HG02588 (cell line): ENCODE measurements at regions not wholly inside any gene's neighbourhood (a gene's known extent, or its start where the extent isn't known, plus 50 kb on each side); places are given as distances from the start of the nearest gene placed in this dataset.
"Not testable (repeated sequence)": the region's sequence is repeated elsewhere in the genome, so short reads cannot be mapped to it uniquely, and the experiment has no call there.

Experiments
- ATAC-seq: cut with Tn5 transposase; IDR thresholded peaks from one replicate; pipeline ENCODE4 v1.9.1; 2021; ENCODE audit warnings: mild to moderate bottlenecking, moderate library complexity; ENCODE audit not compliant: unreplicated experiment

DNA sequence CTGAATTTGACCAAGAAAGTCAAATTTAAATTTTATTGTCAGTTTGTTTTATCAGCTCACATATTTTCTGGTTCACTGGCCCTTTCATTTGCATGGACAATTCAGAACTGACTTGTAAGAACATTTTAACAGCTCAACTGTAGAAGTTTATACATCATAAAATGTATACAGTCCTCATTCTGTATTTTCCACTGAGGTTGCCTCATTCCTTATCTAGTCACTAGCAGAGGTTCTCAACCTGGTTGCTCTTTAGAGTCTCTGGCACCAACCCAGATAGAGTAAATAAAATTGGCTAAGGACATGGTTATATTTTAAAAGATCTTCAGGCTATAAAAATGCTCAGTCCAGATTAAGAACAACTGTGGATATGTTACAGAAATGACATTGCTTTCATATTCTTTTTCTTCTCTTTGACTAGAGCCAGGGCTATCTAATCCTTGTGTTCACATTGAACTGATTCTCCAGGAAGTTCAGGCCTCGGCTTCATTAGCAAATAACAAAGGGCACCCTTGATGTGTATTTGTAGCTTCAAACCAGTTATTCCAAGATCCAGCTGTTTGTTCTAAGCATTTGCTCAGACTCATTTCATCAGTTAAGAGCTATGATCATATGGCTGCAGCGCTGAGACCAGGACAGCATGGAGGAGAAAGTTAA lies 782.5 kb downstream of the ETS1 start:
- no peak for ATAC-seq

GRCh38 chr11:127803755-127804154 lies 783.6 kb downstream of the ETS1 start:
- ATAC-seq = no peak

DNA sequence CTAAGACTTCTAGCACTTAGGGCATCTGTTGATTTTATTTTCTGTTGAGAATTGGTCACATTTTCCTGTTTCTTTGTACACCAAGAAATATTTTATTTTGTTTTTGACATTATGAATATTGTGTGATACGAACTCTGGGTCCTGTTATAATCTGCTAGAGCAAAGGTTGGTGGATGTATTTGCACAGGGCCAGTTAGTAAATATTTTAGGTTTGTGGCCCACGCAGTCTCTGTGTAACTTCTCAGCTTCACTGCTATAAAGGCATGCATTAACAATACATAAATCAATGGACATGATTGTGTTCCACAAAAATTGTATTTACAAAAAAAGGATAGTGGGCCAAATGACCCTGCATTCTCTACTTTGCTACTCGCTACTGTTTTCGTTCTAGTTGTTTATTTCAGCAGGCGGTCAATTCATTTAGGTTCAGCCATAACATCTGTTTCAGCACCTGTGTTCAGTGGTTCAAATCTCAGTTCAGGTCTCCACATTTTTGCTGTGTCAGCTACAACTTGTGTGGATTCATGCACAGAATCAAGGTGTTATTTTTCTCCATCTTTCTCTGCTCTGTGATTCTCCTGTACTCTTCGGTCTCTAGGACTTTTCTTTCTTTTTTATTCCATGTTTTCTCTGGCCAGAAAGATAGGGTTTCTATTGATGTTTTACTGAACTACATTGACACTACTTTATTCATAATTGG lies 786.2 kb downstream of the ETS1 start:
- no peak for ATAC-seq

- no peak for ATAC-seq
These were observed 792.0 kb downstream of the ETS1 start for GRCh38 chr11:127795326-127795725.

- ATAC-seq = no peak
These were observed 791.3 kb upstream of the KIRREL3 start for GRCh38 chr11:127791844-127792243.

GRCh38 chr11:127790592-127790991 lies 790.0 kb upstream of the KIRREL3 start:
- no peak for ATAC-seq

- no peak for ATAC-seq
These were observed 789.4 kb upstream of the KIRREL3 start for GRCh38 chr11:127789927-127790326.

GRCh38 chr11:127772938-127773337 lies 772.4 kb upstream of the KIRREL3 start:
- not testable (repeated sequence) for ATAC-seq

DNA sequence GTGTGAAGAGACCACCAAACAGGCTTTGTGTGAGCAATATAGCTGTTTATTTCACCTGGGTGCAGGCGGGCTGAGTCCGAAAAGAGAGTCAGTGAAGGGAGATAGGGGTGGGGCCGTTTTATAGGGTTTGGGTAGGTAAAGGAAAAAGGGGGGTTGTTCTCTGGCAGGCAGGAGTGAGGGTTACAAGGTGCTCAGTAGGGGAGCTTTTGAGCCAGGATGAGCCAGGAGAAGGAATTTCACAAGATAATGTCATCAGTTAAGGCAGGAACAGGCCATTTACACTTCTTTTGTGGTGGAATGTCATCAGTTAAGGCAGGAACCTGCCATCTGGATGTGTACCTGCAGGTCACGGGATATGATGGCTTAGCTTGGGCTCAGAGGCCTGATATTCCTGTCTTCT lies 768.4 kb upstream of the KIRREL3 start:
- ATAC-seq = not testable (repeated sequence)

- ATAC-seq = no peak
These were observed 766.2 kb upstream of the KIRREL3 start for GRCh38 chr11:127766734-127767133.

GRCh38 chr11:127738771-127739286 lies 738.3 kb upstream of the KIRREL3 start:
- ATAC-seq = no peak

- ATAC-seq = no peak
These were observed 736.9 kb upstream of the KIRREL3 start for GRCh38 chr11:127737499-127737898.

GRCh38 chr11:127733552-127733951 lies 733.0 kb upstream of the KIRREL3 start:
- ATAC-seq = no peak

DNA sequence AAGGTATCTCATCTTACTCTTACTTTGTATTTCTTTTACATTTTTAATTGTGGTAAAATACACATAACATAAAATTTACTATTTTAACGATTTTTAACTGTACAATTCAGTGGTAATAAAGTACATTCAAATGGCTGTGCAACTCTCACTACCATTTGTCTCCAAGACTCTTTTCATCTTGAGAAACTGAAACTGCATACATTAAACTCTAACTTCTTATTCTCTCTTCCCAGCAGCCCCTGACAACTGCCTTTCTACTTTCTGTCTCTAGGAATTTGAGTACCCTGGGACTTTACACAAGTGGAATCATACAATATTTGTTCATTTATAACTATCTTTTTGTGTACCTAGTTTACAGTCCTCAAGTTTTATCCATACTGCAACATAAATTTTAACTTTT lies 725.8 kb upstream of the KIRREL3 start:
- no peak for ATAC-seq

GRCh38 chr11:127723714-127724113 lies 723.1 kb upstream of the KIRREL3 start:
- ATAC-seq = no peak

- no peak for ATAC-seq
These were observed 712.7 kb upstream of the KIRREL3 start for GRCh38 chr11:127713226-127713625.

DNA sequence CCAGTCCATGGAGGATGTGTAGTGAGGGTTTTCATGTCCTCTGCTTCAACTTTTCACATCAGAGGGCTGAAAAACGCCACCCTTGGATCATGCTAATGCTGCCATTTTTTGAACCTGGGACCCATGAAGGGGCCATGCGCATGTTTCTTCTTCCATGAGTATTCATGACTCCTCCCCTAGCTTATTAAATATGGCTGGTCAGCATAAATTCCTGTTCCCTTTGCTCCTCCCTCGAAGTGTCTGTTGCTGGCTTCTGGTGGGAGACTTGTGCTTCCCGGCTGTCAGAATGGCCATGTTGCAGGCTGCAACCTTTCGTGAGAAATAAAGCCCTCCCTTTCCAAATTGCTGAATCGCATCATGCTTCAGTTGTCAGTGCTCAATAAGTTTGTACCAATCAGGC lies 711.2 kb upstream of the KIRREL3 start:
- no peak for ATAC-seq

DNA sequence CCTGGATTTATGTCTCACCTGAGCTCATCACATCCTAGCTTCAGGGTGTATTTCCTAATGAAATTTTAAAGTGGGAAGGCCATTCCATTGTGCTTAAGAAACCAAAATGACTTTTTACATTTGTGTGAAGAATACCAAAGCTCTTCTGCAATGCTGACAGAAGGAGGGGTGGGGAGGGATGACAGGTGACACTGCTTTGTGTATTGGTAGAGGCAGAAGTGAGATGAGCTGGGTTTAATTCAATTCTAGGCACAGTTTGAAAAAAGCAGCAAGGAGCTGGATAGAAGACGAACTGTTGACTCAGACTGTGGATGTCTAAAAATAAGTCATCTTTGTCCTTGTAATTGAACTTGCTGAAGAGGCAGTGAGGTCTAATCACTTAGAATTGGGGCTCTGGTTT lies 710.3 kb upstream of the KIRREL3 start:
- ATAC-seq = no peak

GRCh38 chr11:127709960-127710359 lies 709.4 kb upstream of the KIRREL3 start:
- ATAC-seq = no peak

DNA sequence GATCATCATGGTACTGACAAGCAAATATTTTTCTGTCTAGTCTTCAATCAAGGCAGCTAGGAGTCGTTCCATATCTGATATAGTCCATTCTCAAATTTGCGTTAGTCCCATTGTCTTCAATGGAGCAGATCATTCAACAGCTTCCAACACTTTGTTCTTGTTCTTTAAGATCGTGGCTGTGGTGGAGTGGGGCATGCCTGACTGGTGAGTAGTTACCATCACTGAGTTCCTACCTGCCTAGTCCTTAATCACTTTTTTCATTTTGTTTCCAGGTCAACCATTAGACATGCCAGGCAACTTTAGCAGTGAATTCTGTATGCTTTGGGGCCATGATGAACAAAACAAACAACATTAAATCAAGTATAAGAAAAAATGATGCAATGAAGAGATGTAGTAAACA lies 693.1 kb upstream of the KIRREL3 start:
- no peak for ATAC-seq

GRCh38 chr11:127683321-127683720 lies 682.8 kb upstream of the KIRREL3 start:
- ATAC-seq = no peak

DNA sequence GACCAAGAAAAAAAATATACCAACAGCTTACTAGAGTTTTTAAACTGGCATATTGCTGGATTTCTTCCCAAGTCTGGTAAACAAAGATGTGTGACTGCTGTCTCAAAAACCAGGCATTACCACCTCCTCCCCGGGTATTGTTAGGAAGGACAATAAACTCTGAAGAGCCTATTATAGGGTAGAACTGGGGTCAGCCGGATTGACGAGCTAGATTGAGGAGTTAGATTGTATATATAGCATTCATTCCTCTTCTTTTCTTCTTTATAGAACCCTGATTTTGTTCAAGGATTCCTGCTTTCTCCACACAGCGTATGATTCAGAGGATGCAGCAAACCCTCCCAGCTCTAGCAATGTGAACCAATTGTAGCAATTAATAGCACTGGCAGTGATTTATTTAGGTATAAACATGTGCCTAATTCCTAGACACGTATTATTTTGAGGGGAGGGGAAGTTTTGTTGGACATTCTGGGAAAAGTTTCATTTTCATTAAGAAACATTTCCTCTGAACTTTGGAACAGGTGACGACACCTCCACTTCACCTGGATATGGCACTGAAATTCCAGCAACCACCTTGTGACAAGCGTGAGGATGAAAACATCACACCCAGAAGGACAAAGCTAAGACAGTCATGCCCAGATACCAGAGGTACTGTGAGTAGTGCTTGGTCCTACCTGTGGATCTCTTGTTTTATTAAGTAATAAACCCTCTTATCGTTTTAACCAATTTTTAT lies 679.4 kb upstream of the KIRREL3 start:
- no peak for ATAC-seq
